ENCODE measurements at regions not wholly inside any gene's neighbourhood (a gene's known extent, or its start where the extent isn't known, plus 50 kb on each side); places are given as distances from the start of the nearest gene placed in this dataset.

GRCh38 chr10:78476156-78476555, 442.5 kb downstream of the RPS24 start:
- no peak for DNase-seq (ENCODE audit: low read depth in 2 of 2)

GRCh38 chr10:78476844-78477243, 443.2 kb downstream of the RPS24 start:
- no peak for DNase-seq (ENCODE audit: low read depth in 2 of 2)

- DNase-seq (ENCODE audit: low read depth in 2 of 2) = no peak
Observed at GRCh38 chr10:78478919-78479318, 445.3 kb downstream of the RPS24 start.

- DNase-seq (ENCODE audit: low read depth in 2 of 2) = no peak
Observed at GRCh38 chr10:78479467-78479866, 445.8 kb downstream of the RPS24 start.

GRCh38 chr10:78481842-78482241, 448.2 kb downstream of the RPS24 start:
- DNase-seq (ENCODE audit: low read depth in 2 of 2) = no peak

- no peak for DNase-seq (ENCODE audit: low read depth in 2 of 2)
Observed at GRCh38 chr10:78483641-78484040, 450.0 kb downstream of the RPS24 start.

- DNase-seq (ENCODE audit: low read depth in 2 of 2) = no peak
Observed at GRCh38 chr10:78489034-78489433, 455.4 kb downstream of the RPS24 start.

- no peak for DNase-seq (ENCODE audit: low read depth in 2 of 2)
Observed at GRCh38 chr10:78491812-78492211, 458.1 kb downstream of the RPS24 start.

- no peak for DNase-seq (ENCODE audit: low read depth in 2 of 2)
Observed at GRCh38 chr10:78492424-78492823, 458.8 kb downstream of the RPS24 start.

GRCh38 chr10:78494179-78494578, 460.5 kb downstream of the RPS24 start:
- no peak for DNase-seq (ENCODE audit: low read depth in 2 of 2)

GRCh38 chr10:78502210-78502936, 468.7 kb downstream of the RPS24 start:
- peak; percentile 30 to 33 for DNase-seq (ENCODE audit: low read depth in 2 of 2)

GRCh38 chr10:78504181-78504580, 470.5 kb downstream of the RPS24 start:
- DNase-seq (ENCODE audit: low read depth in 2 of 2) = no peak

GRCh38 chr10:78505657-78506056, 472.0 kb downstream of the RPS24 start:
- DNase-seq (ENCODE audit: low read depth in 2 of 2) = no peak

- no peak for DNase-seq (ENCODE audit: low read depth in 2 of 2)
Observed at GRCh38 chr10:78506614-78507013, 473.0 kb downstream of the RPS24 start.

- no peak for DNase-seq (ENCODE audit: low read depth in 2 of 2)
Observed at GRCh38 chr10:78507510-78508160, 474.0 kb downstream of the RPS24 start.

- no peak for DNase-seq (ENCODE audit: low read depth in 2 of 2)
Observed at GRCh38 chr10:78508955-78509748, 475.5 kb downstream of the RPS24 start.

- DNase-seq (ENCODE audit: low read depth in 2 of 2) = no peak
Observed at GRCh38 chr10:78510566-78511323, 477.1 kb downstream of the RPS24 start.

- no peak for DNase-seq (ENCODE audit: low read depth in 2 of 2)
Observed at GRCh38 chr10:78511324-78512204, 477.9 kb downstream of the RPS24 start.

- no peak for DNase-seq (ENCODE audit: low read depth in 2 of 2)
Observed at GRCh38 chr10:78512205-78512550, 478.5 kb downstream of the RPS24 start.

- no peak for DNase-seq (ENCODE audit: low read depth in 2 of 2)
Observed at GRCh38 chr10:78513330-78513729, 479.7 kb downstream of the RPS24 start.

- DNase-seq (ENCODE audit: low read depth in 2 of 2) = no peak
Observed at GRCh38 chr10:78513986-78514385, 480.3 kb downstream of the RPS24 start.

All from fibroblast of skin of left quadriceps (primary cell).